Cardiac septum (tissue), 1 donor: ENCODE measurements at regions not wholly inside any gene's neighbourhood (a gene's known extent, or its start where the extent isn't known, plus 50 kb on each side); places are given as distances from the start of the nearest gene placed in this dataset.

Source experiments
- DNase-seq: peaks from one replicate; pipeline ENCODE4 v3.0.0-alpha.2; 2020; ENCODE audit warnings: low spot score
- intact Hi-C: fragments of 100-400 bp; cut with DNase I; formaldehyde crosslinking; loops from one replicate; pipeline ENCODE4 v1.14.0; 2022
- donor health status: DM: no; HTN: no; CAD: no.

DNA sequence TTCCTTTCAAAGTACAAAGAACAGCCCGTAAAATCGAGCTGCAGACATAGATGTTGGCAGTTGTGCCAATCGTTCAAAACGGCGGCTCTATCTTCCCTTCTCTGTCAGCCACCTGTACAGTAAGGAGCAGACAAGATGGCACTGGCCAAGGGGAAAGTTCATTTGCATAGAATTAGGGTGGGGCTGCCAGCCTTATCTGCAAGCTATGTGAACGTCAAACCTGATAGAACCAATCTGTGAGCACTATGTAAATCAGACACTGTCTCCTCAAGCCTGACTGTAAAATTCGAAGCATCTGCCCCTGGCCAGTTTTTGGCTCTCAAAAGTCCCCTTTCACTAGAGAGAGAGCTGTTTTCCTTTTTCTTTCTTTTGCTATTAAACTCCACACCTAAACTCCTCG, 374.5 kb downstream of the EPM2A start:
- DNase-seq: no peak
- intact Hi-C loops: loop anchor here (10.0 kb wide), 1 partner anchor 274 kb away; no protein-coding TSS in a partner anchor

DNA sequence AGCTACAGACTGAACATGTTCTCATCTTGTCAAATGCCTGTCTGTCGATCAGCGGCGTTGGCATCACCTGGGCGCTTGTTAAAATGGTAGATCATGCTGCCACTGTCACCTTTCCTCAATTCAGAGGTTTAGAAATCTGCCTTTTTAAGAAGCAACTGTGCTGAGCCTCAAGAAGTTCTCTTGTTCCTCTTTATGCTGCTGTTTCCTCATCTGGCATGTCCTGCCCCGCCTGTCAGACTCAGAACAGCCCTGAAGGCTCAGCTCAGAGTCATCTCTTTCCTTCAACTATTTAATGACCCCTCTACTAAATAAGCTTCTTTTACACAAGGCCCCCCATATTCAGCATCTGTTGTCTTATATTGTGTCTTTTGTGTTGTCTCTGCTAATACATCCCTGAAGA, 368.2 kb downstream of the EPM2A start:
- intact Hi-C loops: loop anchor here (10.0 kb wide), 1 partner anchor 268 kb away; no protein-coding TSS in a partner anchor
- DNase-seq: no peak

DNA sequence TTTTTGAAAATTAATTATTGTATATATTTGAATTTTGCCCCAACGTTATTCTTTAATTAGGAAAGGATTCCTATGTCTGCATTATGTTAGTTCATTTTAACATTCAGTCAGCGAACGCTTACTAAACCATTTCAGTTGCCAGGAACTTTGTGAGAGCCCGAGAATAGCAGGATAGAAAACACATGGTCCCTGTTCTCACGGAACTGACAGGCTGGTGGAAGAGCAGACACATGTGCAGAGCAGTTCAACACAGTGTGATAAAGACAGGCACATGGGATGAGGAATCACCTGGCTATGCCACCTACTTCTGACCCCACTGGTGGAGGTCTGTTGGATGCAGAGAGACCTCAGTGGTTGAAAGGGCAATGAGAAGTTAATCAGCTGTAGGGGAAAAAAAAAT, 367.2 kb downstream of the EPM2A start:
- DNase-seq: no peak

DNA sequence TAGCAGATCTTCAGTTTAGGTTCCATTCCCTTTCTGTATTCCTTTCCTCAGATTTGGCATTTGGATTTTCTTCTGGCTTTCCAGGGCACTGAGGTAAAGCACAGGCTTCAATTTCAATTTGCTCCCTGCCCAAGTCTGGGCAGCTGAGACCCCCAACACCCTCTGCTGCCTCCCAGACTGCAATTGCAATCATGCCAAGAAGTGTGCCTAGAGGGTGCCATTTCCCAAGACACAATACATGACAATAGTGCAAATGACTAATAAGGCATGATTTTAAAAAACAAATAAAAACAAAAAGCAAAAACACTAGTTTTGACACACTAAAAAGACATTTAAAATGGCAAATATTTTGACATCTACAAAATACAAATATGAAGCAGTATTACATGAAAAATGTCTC, 364.8 kb downstream of the EPM2A start:
- intact Hi-C loops: loop anchor here (5.0 kb wide), 1 partner anchor 38 kb away; no protein-coding TSS in a partner anchor
- DNase-seq: no peak

More for the DNA sequence above, 367.2 kb downstream of the EPM2A start:
- intact Hi-C loops: loop anchor here (10.0 kb wide), 1 partner anchor 267 kb away; no protein-coding TSS in a partner anchor

- DNase-seq: peak; percentile 80
- intact Hi-C loops: loop anchor here (5.0 kb wide), 1 partner anchor 40 kb away; no protein-coding TSS in a partner anchor
Observed at GRCh38 chr6:145372671-145373151, 362.6 kb downstream of the EPM2A start.

DNA sequence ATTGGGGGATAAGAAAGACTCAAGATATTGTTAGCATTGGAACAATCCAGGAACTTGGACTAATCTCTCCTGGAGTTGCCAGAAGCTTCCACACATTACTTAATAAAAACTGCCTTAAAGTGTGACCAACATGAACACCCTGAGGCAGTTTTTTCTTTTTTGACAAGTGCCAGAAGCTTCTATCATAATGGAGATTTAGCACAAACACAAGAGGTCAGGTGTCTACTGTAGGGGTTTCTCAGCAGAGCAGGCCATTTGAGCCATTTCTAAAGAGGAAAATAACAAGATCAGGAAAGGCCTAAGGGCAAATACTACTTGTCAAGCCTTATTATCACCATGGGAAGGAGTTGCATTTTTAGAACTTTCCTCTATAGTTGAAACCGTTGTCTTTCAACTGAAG, 361.5 kb downstream of the EPM2A start:
- intact Hi-C loops: loop anchor here (5.0 kb wide), 1 partner anchor 42 kb away; no protein-coding TSS in a partner anchor
- DNase-seq: no peak

- intact Hi-C loops: loop anchor here (5.0 kb wide), 1 partner anchor 42 kb away; no protein-coding TSS in a partner anchor
- no peak for DNase-seq
Observed at GRCh38 chr6:145374570-145374969, 360.8 kb downstream of the EPM2A start.

- no peak for DNase-seq
- intact Hi-C loops: no loop called here
Observed at GRCh38 chr6:145375502-145375901, 359.8 kb downstream of the EPM2A start.

GRCh38 chr6:145380186-145380585, 355.1 kb downstream of the EPM2A start:
- intact Hi-C loops: no loop called here
- no peak for DNase-seq

DNA sequence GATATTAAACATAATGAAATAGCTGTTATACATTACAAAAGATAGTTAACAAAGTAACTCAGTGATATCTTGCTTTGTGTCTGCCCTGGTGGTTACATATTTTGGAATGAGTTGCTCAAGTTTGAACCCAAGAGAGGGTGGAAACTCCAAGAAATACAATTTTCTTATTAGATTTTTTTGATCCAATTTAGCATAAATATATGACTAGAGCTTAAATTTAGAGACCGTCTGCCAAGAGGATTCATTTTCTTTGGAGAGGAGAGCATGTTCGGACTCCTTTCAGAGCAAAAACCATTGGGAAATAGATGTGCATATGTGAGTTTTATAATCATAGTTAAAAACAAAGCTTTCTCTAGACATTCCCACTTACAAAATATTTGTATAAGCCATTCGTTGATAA, 353.4 kb downstream of the EPM2A start:
- intact Hi-C loops: no loop called here
- no peak for DNase-seq

DNA sequence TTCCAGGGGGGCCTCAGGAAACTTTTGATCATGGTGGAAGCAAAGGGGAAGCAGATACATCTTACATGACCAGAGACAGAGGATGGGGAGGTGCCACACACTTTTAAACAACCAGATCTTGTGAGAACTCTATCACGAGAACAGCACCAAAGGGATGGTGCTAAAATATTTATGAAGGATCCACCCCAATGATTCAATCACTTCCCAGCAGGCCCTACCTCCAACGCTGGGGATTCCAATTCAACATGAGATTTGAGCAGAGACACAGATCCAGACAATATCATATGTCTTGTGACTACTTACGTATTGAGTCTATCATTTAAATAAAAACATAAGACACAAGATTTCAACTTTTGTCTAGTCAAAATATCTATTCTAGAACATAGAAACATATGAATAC, 351.9 kb downstream of the EPM2A start:
- intact Hi-C loops: no loop called here

GRCh38 chr6:145384503-145384902, 350.8 kb downstream of the EPM2A start:
- intact Hi-C loops: no loop called here
- no peak for DNase-seq

More for the DNA sequence above, 351.9 kb downstream of the EPM2A start:
- no peak for DNase-seq

DNA sequence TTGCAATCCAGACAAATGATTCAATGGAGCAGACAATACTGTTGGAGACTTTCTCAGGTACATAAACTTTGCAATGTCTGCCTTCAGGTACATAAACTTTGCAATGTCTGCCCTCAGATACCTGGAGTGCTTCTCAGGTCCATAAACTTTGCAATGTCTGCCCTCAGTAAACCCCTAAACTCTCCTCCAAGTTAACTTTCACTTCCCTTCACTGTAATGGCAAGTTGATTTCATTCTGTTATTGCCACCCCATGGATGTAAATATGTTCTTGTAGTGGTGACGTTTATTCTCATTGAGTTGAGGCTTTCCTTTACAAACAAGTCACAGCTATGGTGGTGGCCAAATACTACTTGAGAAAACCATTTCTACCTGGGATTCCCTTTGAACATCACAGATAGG, 338.8 kb downstream of the EPM2A start:
- intact Hi-C loops: no loop called here
- no peak for DNase-seq

- intact Hi-C loops: no loop called here
- no peak for DNase-seq
Observed at GRCh38 chr6:145400508-145400907, 334.8 kb downstream of the EPM2A start.

- intact Hi-C loops: no loop called here
- DNase-seq: no peak
Observed at GRCh38 chr6:145405006-145405551, 330.2 kb downstream of the EPM2A start.

GRCh38 chr6:145406783-145407182, 328.5 kb downstream of the EPM2A start:
- intact Hi-C loops: no loop called here
- no peak for DNase-seq

GRCh38 chr6:145415616-145416015, 319.7 kb downstream of the EPM2A start:
- DNase-seq: no peak
- intact Hi-C loops: no loop called here

DNA sequence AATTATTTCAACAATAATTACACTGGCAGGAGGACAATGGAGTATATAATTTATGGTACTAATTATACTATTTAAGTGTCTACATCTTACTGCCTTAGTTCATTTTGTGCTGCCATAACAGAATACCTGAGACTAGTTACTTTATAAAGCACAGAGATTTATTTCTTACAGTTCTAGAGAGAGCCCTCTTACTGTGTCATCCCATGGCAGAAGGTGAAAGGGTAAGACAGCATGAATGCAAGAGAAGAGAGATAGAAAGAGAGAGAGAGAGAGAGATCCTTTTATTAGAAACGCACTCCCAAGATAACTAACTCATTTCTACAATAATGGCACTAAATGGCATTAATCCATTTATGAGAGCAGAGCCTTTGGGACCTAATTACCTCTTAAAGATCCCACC, 314.7 kb downstream of the EPM2A start:
- no peak for DNase-seq
- intact Hi-C loops: no loop called here

- DNase-seq: no peak
Observed at GRCh38 chr6:145423936-145424335, 311.4 kb downstream of the EPM2A start.

DNA sequence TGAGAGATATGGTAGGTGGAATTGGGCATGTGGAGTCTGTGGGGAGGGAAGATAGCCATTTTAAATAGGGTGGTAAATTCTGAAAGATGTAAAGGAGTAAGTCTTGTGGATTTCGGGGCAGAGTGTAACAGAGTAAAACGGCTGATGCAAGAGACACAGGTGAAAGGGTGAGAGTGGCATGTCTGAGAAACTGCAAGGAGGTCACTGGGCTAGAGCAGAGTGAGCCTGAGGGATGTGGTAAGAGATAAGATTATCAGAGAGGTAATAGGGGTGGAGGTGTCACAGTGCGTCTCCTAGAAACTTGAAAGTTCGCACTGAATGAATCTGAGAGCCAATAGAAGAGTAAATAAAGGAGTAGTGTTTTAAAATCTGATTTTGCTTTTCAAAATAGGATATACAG, 308.1 kb downstream of the EPM2A start:
- intact Hi-C loops: no loop called here
- DNase-seq: no peak

More at GRCh38 chr6:145423936-145424335, 311.4 kb downstream of the EPM2A start:
- intact Hi-C loops: no loop called here

- intact Hi-C loops: no loop called here
- DNase-seq: no peak
Observed at GRCh38 chr6:145428706-145429105, 306.6 kb downstream of the EPM2A start.

GRCh38 chr6:145442110-145442509, 293.2 kb downstream of the EPM2A start:
- no peak for DNase-seq
- intact Hi-C loops: no loop called here
